ENCODE measurements at regions not wholly inside any gene's neighbourhood (a gene's known extent, or its start where the extent isn't known, plus 50 kb on each side); places are given as distances from the start of the nearest gene placed in this dataset.

DNA sequence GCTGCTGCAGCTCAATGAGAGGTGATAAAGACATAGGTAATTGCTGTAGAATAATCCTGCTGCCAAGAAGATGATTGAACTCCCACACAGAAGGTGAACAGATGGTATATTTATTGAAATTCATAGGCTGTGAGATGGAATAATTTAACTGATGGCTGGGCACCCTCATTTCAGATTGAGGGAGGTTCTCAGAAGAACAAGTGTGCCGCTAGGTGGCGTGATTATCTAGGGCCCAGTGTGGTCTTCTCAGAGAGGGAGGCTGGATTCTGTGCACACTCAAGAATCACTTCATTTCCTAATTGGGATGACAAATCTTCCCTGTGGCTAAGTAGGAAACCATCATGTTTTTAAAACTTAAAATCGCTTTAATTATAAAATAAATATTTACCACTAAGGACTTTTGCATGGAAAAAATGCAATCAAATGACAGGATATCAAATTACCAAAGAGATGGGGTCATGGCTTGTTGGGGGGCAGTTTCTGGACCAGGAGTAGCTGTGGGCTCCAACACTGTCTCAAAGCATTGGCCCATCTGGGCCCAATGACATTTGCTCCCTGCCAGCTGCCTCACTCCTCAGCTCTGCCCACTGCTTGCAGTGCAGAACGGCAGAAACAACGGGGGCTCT, 132.3 kb downstream of the SNAPC1 start:
- DNase-seq: peak; percentile 71 to 74

DNA sequence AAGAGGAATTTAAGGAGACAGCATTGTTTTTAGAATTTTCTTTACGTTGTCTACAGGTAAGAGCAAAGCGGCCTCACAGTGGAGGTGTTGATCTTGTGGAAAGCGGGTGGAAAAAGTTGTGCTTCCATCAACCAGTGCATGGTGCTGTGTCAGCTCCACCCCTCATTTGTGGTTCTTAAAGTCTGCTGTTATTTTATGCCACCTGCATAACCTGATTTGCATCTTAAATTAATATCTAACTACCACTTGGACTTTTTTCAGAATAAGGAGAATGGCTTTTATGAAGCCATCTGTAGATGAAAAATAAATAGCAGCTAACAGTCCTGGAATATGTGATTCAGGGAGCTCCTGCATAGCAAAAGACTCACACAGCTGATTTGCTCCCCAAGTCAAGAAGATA, 135.1 kb downstream of the SNAPC1 start:
- DNase-seq: no peak

GRCh38 chr14:61898568-61898967, 136.3 kb downstream of the SNAPC1 start:
- no peak for DNase-seq

DNA sequence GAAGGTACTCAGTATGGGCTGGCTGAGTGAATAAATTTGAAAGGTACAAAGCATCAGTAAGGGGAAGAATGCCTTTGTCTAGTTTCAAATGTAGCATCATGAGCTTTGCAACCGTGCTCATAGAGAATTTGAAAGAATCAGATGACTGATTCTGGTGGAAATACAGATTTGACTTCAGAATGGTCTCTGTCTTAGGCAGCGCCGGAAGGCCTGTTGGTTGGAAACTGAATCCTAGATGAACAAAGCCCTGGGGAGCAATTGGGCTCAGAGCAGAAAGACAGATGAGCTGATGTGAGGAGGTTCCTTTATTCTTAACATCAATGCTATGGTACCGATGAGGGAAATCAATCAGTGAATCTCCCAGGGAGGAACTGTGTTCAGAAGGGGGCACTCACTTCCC, 137.3 kb downstream of the SNAPC1 start:
- no peak for DNase-seq

GRCh38 chr14:61904946-61905345, 142.7 kb downstream of the SNAPC1 start:
- no peak for DNase-seq

GRCh38 chr14:61911574-61911973, 149.4 kb downstream of the SNAPC1 start:
- DNase-seq: no peak

DNA sequence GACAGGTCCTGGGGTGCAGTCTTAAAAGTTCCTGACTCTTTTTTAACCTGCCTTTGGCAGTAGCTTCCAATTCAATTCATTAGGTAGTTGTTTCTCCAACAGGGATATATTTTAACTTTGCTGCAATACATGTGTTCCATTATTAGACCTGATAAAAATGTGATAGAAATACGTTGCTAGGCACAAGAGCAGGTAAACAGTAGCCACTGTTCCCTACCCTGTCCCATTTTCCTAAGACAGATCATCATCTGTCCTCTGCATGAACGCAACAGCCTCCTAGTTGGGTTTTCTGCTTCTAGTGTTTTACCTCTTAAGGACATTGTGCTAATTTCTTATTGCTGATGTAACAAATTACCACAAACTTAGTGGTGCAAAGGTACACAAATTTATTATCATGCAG, 156.8 kb downstream of the SNAPC1 start:
- DNase-seq: no peak

DNA sequence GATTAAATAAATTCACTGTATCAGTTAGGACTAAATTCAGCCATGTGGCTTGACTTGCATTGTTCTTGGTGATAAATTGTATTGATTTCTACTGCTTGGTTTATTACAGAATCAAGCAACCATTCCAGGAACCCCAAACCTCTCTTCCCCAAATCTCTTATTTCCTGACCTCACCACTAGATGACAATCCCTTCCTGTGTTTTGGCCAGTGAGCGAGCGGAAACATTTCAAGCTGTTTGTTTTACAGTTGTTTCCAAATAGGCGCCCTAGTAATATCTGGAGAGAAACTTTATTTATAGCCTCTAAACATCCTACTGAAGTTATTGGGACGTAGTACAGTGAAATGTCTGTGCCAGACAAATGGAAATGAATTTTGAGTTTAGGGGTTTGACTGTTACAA, 161.1 kb downstream of the SNAPC1 start:
- DNase-seq: no peak

DNA sequence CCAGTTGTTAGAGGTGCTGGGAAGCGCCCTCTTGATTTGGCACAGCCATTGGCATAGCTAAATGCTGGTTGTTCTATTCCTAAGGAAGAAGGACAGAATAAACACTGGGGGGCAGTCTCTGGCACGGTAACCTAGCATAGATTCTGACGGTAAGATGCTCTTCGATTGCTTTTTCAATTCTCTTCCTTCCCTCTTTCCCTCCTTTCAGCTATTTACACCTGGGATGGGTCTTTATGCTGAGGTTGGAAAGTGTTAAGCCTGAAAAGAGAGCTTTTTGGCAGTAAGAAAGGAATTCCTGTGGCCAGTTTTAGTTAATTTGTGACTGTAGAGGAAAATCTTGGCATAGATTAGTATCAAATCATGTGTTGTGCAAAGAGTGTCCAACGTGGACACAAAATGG, 162.8 kb downstream of the SNAPC1 start:
- DNase-seq: peak in 1 of 2 donors; percentile 5

GRCh38 chr14:61925732-61926435, 163.7 kb downstream of the SNAPC1 start:
- no peak for DNase-seq

DNA sequence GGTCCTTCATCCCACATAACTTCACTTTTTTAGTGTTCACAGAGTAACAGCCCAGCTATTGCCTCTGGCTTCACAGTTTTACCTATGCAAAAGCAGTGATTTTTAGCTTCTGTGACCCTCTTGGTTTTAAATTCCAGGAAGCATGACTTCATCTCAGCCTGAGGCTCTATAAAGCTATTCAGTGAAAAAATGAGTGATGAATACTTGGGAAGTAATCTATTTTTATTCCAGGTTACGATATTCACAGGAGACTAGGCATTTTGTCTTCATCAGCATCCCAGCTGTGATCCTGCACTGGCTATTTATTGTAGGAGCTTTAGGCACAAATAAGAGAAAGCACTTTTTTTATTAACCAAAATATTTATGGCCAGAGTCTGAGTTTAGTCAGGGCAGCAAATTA, 164.8 kb downstream of the SNAPC1 start:
- no peak for DNase-seq

GRCh38 chr14:61927520-61927919, 165.3 kb downstream of the SNAPC1 start:
- DNase-seq: no peak

GRCh38 chr14:61928300-61928699, 166.1 kb downstream of the SNAPC1 start:
- DNase-seq: no peak

- DNase-seq: no peak
Observed at GRCh38 chr14:61928701-61929100, 166.5 kb downstream of the SNAPC1 start.

DNA sequence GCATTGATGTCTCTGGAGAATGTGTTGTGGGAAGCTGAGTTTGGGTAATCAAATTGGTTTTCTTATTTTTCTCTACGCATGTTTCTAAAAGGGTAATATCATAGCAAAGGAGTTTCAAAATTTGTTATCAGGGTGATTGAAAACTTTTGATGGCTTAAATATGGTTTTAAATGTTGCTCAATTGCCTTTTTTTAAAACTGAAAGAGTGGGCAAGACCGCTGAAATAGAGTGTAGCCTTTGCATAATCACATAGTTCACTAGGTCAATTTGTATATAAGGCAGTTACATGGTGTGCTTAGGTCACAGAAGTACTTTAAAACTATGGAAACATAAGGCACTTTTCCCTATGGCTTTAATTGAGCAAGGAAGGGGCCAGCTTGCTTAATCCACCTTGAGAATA, 167.4 kb downstream of the SNAPC1 start:
- no peak for DNase-seq

- no peak for DNase-seq
Observed at GRCh38 chr14:61930101-61930857, 168.1 kb downstream of the SNAPC1 start.

DNA sequence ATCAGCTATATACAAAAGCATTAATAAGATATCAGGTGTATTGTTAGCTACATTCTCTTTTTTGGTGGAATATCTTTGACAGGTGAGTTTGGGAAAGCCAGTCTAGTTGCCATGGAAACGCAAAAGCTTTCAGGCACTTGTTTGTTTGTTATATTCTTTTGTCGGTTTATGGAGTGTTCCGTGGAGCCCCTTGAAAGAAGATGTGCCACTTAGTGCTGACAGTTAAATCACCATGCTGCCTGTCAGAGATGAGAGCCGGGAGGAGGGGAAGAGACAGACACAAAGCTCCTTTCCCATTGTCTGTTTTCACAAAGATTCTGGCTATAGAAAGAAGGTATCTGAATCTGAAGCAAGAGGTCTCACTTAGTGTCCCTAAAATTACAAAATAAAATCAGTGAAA, 170.8 kb downstream of the SNAPC1 start:
- DNase-seq: no peak

DNA sequence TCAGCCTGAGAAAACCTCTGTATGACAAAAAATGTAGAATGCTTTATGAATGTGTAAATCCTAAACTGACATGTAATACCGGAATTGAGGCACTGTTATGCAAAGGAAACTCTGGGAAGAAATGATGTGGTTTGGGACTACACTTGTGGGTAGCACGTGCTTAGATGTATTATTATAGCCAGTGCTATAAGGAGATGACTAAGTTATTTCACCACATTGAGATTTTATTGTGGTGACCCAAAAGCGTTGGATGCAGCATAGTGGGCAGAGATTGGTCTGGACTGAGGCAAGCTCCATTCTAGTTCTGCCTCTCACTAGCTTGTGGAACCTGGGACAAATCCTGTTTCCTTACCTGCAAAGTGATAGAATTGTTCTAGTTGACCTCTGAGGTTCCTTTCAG, 172.2 kb downstream of the SNAPC1 start:
- peak in 1 of 2 donors; percentile 3 for DNase-seq

GRCh38 chr14:61939776-61940175, 177.6 kb downstream of the SNAPC1 start:
- no peak for DNase-seq

GRCh38 chr14:61940666-61941420, 178.6 kb downstream of the SNAPC1 start:
- no peak for DNase-seq

DNA sequence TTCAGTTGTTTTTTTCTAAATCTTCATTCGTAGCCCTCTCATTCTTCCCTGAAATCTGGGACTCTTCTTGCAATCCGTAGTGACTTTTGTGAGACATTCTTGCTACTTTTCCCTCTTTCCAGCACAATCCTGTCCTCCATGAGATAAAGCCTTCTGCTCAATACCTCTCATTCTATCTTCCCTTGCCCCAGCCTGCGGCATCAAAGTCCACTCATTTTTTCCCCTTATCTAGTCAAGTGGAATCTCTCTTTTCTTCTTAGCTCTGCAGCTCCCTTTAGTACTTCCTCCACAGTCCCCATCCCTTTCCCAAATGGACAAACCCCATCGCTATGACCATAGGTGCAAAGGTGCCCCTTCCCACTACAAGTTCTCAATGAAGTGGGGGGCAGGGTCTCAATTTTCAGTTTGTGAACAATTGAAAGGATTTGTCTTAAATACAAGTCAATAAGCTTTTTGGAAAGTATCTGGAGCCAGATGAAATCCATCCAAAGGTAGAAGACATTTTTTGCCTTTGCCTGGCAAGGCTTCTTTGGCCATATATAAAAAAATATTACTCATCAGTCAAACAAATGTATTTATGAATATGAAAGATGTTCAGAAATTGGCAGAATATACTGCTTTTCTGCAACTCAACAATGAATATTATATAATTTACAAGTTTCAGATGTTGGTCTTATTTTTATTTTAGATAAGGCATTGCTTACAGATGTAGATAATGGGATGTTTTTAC, 179.4 kb downstream of the SNAPC1 start:
- no peak for DNase-seq

GRCh38 chr14:61948376-61948775, 186.2 kb downstream of the SNAPC1 start:
- no peak for DNase-seq

DNA sequence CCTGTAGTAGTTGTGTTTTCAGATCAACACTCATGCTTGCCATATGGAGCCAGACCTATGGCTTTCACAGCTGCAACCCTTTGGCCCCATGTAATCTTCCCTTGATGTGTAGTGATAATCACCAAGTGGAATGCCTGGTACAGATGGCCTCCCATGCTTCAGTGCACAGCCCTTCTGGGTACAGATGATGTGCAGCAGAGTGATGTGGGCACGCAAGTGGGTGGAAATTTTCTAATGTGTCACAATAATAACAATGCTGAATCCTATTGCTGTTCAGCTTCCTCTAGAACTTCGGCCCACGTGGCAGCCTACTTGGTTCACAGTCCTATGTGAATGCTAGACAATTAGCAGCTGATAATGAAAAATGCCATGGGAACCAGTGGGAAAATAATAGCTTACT, 188.1 kb downstream of the SNAPC1 start:
- no peak for DNase-seq
